Endodermal cell (in vitro differentiated cells): ENCODE measurements at regions not wholly inside any gene's neighbourhood (a gene's known extent, or its start where the extent isn't known, plus 50 kb on each side); places are given as distances from the start of the nearest gene placed in this dataset.

Source experiments
- DNase-seq: peaks from one replicate; pipeline ENCODE4 v3.0.0-alpha.2; 2017
- H3K27ac ChIP-seq: 2 replicates; pipeline ENCODE4 v1.5.1; 2013; ENCODE audit warnings: mild to moderate bottlenecking, low read depth, low read length, moderate library complexity
- H3K27me3 ChIP-seq: 2 replicates; pipeline ENCODE4 v1.6.1; 2013; ENCODE audit warnings: mild to moderate bottlenecking, low read length, moderate library complexity; ENCODE audit not compliant: insufficient read depth, control insufficient read depth, poor library complexity, severe bottlenecking
- H3K36me3 ChIP-seq: 2 replicates; pipeline ENCODE4 v1.7.0; 2013; ENCODE audit warnings: mild to moderate bottlenecking, low read length, moderate library complexity; ENCODE audit not compliant: control insufficient read depth, insufficient read depth
- H3K4me1 ChIP-seq: one replicate; pipeline ENCODE4 v1.7.0; 2013; ENCODE audit warnings: low read length; ENCODE audit not compliant: control insufficient read depth, insufficient read depth
- H3K4me3 ChIP-seq: 2 replicates; pipeline ENCODE4 v1.5.1; 2013; ENCODE audit warnings: mild to moderate bottlenecking, low read length, moderate library complexity
- H3K9ac ChIP-seq: 2 replicates; pipeline ENCODE4 v1.6.1; 2013; ENCODE audit warnings: mild to moderate bottlenecking, low read length, moderate library complexity; ENCODE audit not compliant: poor library complexity, severe bottlenecking; ENCODE audit errors: extremely low read depth
- H3K9me3 ChIP-seq: 2 replicates; pipeline ENCODE4 v1.6.1; 2013; ENCODE audit warnings: mild to moderate bottlenecking, low read length, moderate library complexity; ENCODE audit not compliant: control insufficient read depth
- H3K27ac Mint-ChIP-seq: 2 replicates; pipeline ENCODE4 v1.8.0; 2020; ENCODE audit warnings: mixed read lengths
- H3K27me3 Mint-ChIP-seq: 2 replicates; pipeline ENCODE4 v1.8.0; 2021; ENCODE audit warnings: mild to moderate bottlenecking, mixed read lengths; ENCODE audit not compliant: insufficient read depth
- H3K36me3 Mint-ChIP-seq: 2 replicates; pipeline ENCODE4 v1.8.0; 2020; ENCODE audit warnings: low read depth, mixed read lengths
- H3K4me1 Mint-ChIP-seq: 2 replicates; pipeline ENCODE4 v1.8.0; 2020; ENCODE audit warnings: mixed read lengths
- H3K4me3 Mint-ChIP-seq: 2 replicates; pipeline ENCODE4 v1.8.0; 2020; ENCODE audit warnings: mild to moderate bottlenecking, moderate library complexity, mixed read lengths
- H3K9me3 Mint-ChIP-seq: 2 replicates; pipeline ENCODE4 v1.8.0; 2020; ENCODE audit warnings: mild to moderate bottlenecking, mixed read lengths
- WGBS, 2 experiments: methylation state at CpG; one replicate each; pipeline versions ENCODE4 v1.1.5 to v1.1.7; 2013; ENCODE audit warnings: missing lambda C conversion rate in 2 of 2, mixed read lengths in 1 of 2; ENCODE audit not compliant: insufficient coverage in 1 of 2, insufficient read length in 1 of 2; 5-methylcytosine and 5-hydroxymethylcytosine counted together
- TF ChIP-seq, protein P1 (sequence below): fragments of 200-600 bp; sonication (generic); conservative IDR thresholded peaks from 2 replicates; pipeline ENCODE4 v1.5.0; 2021; ENCODE audit warnings: antibody characterized with exemption, mild to moderate bottlenecking

DNA sequence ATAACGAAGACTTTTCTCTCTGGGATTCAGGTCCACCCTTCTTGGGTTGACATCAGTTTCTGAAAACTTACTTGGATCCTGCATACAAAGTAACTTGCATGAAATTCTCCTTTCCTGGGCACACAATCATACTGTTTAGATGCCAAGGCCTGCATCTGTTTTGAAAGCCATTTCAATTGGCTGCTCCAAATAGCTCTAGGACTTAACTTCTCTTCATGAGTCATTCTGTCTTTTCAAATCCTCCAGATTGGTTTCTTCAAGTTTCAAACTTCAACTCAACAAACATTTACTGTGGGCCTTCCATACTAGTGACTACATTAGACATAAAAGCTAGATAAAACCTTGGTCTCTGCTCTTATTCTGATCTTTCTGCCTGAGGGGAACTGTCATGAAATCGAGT, 54.8 kb upstream of the HMHB1 start:
- Mint-ChIP-seq H3K36me3 (no peaks in the 10 kb centered on the region), H3K27ac (no peak overlapping the region), H3K27me3 (peaks cover 2% of the 10 kb centered on the region)

DNA sequence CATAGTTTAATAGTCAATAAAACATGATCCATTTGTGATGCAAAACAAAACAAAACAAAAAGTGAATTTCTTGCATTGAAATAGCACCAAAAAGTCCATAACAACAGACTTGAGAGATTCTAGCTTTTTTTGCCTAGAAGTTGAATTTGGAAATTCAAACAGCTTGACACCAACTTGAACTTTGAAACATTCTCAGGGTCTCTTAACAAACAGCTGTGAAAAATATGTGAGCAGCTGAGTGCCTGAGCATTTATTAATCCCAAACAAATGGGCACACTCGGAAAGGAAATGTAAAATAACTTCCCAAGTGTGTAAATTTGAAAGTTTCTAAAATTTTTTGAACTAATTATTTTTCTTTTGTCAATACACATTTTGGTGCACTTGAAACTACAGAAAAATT, 56.0 kb upstream of the HMHB1 start:
- 100% methylated on average over 1 of the region's 1 CpG for WGBS, 2 experiments
- no peak for DNase-seq
- Mint-ChIP-seq H3K27ac (no peak overlapping the region), H3K27me3 (peaks cover 2% of the 10 kb centered on the region), H3K4me1 (peaks cover 2% of the 10 kb centered on the region), H3K36me3 (no peaks in the 10 kb centered on the region), H3K9me3 (no peaks in the 10 kb centered on the region), H3K4me3 (no peak overlapping the region)
- no peaks in the 10 kb centered on the region for H3K4me1 ChIP-seq
- H3K9ac ChIP-seq = no peak overlapping the region
- no peaks in the 10 kb centered on the region for H3K9me3 ChIP-seq
- TF ChIP-seq, protein P1, sequence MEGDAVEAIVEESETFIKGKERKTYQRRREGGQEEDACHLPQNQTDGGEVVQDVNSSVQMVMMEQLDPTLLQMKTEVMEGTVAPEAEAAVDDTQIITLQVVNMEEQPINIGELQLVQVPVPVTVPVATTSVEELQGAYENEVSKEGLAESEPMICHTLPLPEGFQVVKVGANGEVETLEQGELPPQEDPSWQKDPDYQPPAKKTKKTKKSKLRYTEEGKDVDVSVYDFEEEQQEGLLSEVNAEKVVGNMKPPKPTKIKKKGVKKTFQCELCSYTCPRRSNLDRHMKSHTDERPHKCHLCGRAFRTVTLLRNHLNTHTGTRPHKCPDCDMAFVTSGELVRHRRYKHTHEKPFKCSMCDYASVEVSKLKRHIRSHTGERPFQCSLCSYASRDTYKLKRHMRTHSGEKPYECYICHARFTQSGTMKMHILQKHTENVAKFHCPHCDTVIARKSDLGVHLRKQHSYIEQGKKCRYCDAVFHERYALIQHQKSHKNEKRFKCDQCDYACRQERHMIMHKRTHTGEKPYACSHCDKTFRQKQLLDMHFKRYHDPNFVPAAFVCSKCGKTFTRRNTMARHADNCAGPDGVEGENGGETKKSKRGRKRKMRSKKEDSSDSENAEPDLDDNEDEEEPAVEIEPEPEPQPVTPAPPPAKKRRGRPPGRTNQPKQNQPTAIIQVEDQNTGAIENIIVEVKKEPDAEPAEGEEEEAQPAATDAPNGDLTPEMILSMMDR = no peak
- no peak overlapping the region for H3K27ac ChIP-seq
- H3K4me3 ChIP-seq = no peak overlapping the region
- H3K36me3 ChIP-seq = no peaks in the 10 kb centered on the region
- no peaks in the 10 kb centered on the region for H3K27me3 ChIP-seq

More for the DNA sequence above, 54.8 kb upstream of the HMHB1 start:
- Mint-ChIP-seq H3K4me1 (peaks cover 2% of the 10 kb centered on the region), H3K4me3 (no peak overlapping the region), H3K9me3 (no peaks in the 10 kb centered on the region)
- 91 to 95% methylated on average over 1 to 2 of the region's 2 CpGs for WGBS, 2 experiments
- Histone ChIP-seq H3K4me3 (no peak overlapping the region), H3K9ac (no peak overlapping the region), H3K9me3 (no peaks in the 10 kb centered on the region), H3K27me3 (no peaks in the 10 kb centered on the region), H3K27ac (no peak overlapping the region), H3K4me1 (no peaks in the 10 kb centered on the region), H3K36me3 (no peaks in the 10 kb centered on the region)
- DNase-seq = no peak
- TF ChIP-seq, protein P1 = no peak

DNA sequence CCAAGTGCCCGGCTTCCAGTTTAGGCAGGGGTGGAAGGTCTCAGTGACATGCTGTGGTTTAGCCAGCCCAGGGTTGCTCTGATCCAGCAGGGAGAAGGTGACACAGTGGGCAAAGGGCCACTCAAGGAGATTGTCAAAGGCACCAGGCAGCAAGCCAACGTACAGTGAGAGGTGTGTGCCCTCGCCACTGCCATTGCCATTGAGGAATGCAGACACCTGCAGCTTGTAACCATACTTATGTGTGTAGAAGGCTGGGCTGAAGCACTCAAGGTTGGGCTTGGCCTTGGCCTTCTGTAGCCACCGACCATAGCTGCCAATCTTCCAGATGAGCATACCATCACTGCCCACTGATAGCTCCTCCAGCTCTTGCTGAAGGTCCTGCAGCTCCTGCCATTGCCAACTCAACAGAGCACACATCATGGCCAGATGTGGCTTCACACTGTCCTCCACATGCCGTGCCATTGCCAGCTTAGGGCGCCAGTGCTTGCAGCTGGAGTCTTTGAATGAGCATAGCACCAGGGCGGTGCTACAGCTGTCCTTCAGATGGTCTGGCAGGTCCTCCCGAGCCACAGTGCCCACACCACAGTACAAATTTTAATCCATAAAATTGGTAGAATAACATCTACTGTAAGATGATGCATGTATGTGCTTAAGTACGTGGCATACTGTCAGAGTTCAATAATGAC, 59.7 kb upstream of the HMHB1 start:
- H3K9me3 ChIP-seq = no peaks in the 10 kb centered on the region
- Mint-ChIP-seq H3K27me3 (peaks cover 2% of the 10 kb centered on the region), H3K4me1 (peaks cover 2% of the 10 kb centered on the region), H3K9me3 (no peaks in the 10 kb centered on the region), H3K4me3 (no peak overlapping the region), H3K27ac (no peak overlapping the region), H3K36me3 (no peaks in the 10 kb centered on the region)
- TF ChIP-seq, protein P1 = no peak
- no peak overlapping the region for H3K27ac ChIP-seq
- no peak overlapping the region for H3K9ac ChIP-seq
- no peak overlapping the region for H3K4me3 ChIP-seq
- no peaks in the 10 kb centered on the region for H3K36me3 ChIP-seq
- no peaks in the 10 kb centered on the region for H3K4me1 ChIP-seq
- no peaks in the 10 kb centered on the region for H3K27me3 ChIP-seq
- 95 to 100% methylated on average over 3 to 9 of the region's 9 CpGs for WGBS, 2 experiments
- no peak for DNase-seq
